ENCODE measurements at regions not wholly inside any gene's neighbourhood (a gene's known extent, or its start where the extent isn't known, plus 50 kb on each side); places are given as distances from the start of the nearest gene placed in this dataset.

GRCh38 chr17:79183293-79184158 is 108.9 kb downstream of the ENGASE start:
- Histone ChIP-seq H3K9ac (ENCODE audit: low read length) (peak overlapping the region; percentile 84), H3K4me2 (ENCODE audit: low read length) (peak overlapping the region; percentile 41), H3K9me3 (ENCODE audit: low read length) (no peaks in the 10 kb centered on the region), H2AFZ (ENCODE audit: low read depth, low read length) (peak overlapping the region; percentile 43), H3K4me3 (ENCODE audit: low read length) (peak overlapping the region; percentile 89), H3K27me3 (ENCODE audit: insufficient read depth, low read depth, low read length) (peaks cover 35% of the 10 kb centered on the region), H3K36me3 (ENCODE audit: insufficient read depth, low read length) (no peaks in the 10 kb centered on the region), H3K27ac (ENCODE audit: low read length) (peak overlapping the region; percentile 66), H3F3A (ENCODE audit: insufficient read depth, low read length, poor library complexity, severe bottlenecking) (no peaks in the 10 kb centered on the region), H4K20me1 (ENCODE audit: insufficient read depth) (no peaks in the 10 kb centered on the region), H3K9me2 (ENCODE audit: insufficient read depth, low read length) (no peaks in the 10 kb centered on the region), H3K79me2 (replicated peaks; ENCODE audit: insufficient read depth, low read length) (no peaks in the 10 kb centered on the region)
- TF ChIP-seq POLR2AphosphoS5 (IDR thresholded peaks at IDR 0.05) (peak; percentile 50), EP300 (conservative IDR thresholded peaks at IDR 0.05; ENCODE audit: poor library complexity, severe bottlenecking) (peak; percentile 32), CTCF (IDR thresholded peaks at IDR 0.05; ENCODE audit: poor library complexity, severe bottlenecking) (peak; percentile 54), MXI1 (conservative IDR thresholded peaks at IDR 0.05; ENCODE audit: poor library complexity, severe bottlenecking) (peak; percentile 78), SMC3 (conservative IDR thresholded peaks at IDR 0.05; ENCODE audit: poor library complexity) (peak; percentile 67), TAF1 (IDR thresholded peaks at IDR 0.05; ENCODE audit: low read depth) (no peak), RAD21 (conservative IDR thresholded peaks at IDR 0.05) (peak; percentile 56), REST (IDR thresholded peaks at IDR 0.05; ENCODE audit: borderline replicate concordance) (no peak)

GRCh38 chr17:79183043-79183292 is 108.3 kb downstream of the ENGASE start:
- no peaks in the 10 kb centered on the region for H3K36me3 ChIP-seq (ENCODE audit: insufficient read depth, low read length)
- TF ChIP-seq EZH2 (IDR thresholded peaks at IDR 0.05; ENCODE audit: borderline replicate concordance, insufficient read depth, low read length, poor library complexity, severe bottlenecking) (no peak), MXI1 (conservative IDR thresholded peaks at IDR 0.05; ENCODE audit: poor library complexity, severe bottlenecking) (no peak), SMC3 (conservative IDR thresholded peaks at IDR 0.05; ENCODE audit: poor library complexity) (no peak), REST (IDR thresholded peaks at IDR 0.05; ENCODE audit: borderline replicate concordance) (no peak)
- H4K20me1 ChIP-seq (ENCODE audit: insufficient read depth): no peaks in the 10 kb centered on the region
- H3K9ac ChIP-seq (ENCODE audit: low read length): peak overlapping the region; percentile 84
- H3K4me2 ChIP-seq (ENCODE audit: low read length): no peak overlapping the region
- no peak overlapping the region for H2AFZ ChIP-seq (ENCODE audit: low read depth, low read length)
- no peaks in the 10 kb centered on the region for H3K9me3 ChIP-seq (ENCODE audit: low read length)
- H3F3A ChIP-seq (ENCODE audit: insufficient read depth, low read length, poor library complexity, severe bottlenecking): no peaks in the 10 kb centered on the region
- H3K4me3 ChIP-seq (ENCODE audit: low read length): peak overlapping the region; percentile 89
- H3K9me2 ChIP-seq (ENCODE audit: insufficient read depth, low read length): no peaks in the 10 kb centered on the region
- peaks cover 35% of the 10 kb centered on the region for H3K27me3 ChIP-seq (ENCODE audit: insufficient read depth, low read depth, low read length)
- no peak overlapping the region for H3K27ac ChIP-seq (ENCODE audit: low read length)
- H3K79me2 ChIP-seq (replicated peaks; ENCODE audit: insufficient read depth, low read length): no peaks in the 10 kb centered on the region

All from neural cell (in vitro differentiated cells).